Calu3 (cell line): ENCODE measurements at regions not wholly inside any gene's neighbourhood (a gene's known extent, or its start where the extent isn't known, plus 50 kb on each side); places are given as distances from the start of the nearest gene placed in this dataset.

Experiments used
- BruUV-seq: library from RNA; stranded (reverse); fragments of 400-500 nt; replicated peaks from 2 replicates; lab custom pipeline; 2021; lab: Mats Ljungman, UMichigan
- CTCF ChIA-PET: fragments of 300-600 bp; sonication (Branson Sonifier 250); formaldehyde crosslinking; loops from one replicate; lab custom pipeline; 2022; ENCODE audit warnings: antibody characterized with exemption; lab: Charles Lee
- DNase-seq: peaks from one replicate; pipeline ENCODE4 v3.0.0; 2022
- H3K27ac Mint-ChIP-seq: one replicate; pipeline ENCODE4 v1.8.0; 2022; ENCODE audit warnings: mixed read lengths; ENCODE audit not compliant: unreplicated experiment
- H3K27me3 Mint-ChIP-seq: one replicate; pipeline ENCODE4 v1.8.0; 2022; ENCODE audit warnings: mixed read lengths; ENCODE audit not compliant: unreplicated experiment
- H3K36me3 Mint-ChIP-seq: one replicate; pipeline ENCODE4 v1.8.0; 2022; ENCODE audit warnings: mild to moderate bottlenecking, moderate library complexity, mixed read lengths; ENCODE audit not compliant: insufficient read depth, unreplicated experiment
- H3K4me1 Mint-ChIP-seq: one replicate; pipeline ENCODE4 v1.8.0; 2022; ENCODE audit warnings: mild to moderate bottlenecking, low read depth, mixed read lengths; ENCODE audit not compliant: unreplicated experiment
- H3K4me3 Mint-ChIP-seq: one replicate; pipeline ENCODE4 v1.8.0; 2022; ENCODE audit warnings: mild to moderate bottlenecking, low read depth, moderate library complexity, mixed read lengths; ENCODE audit not compliant: unreplicated experiment
- H3K9me3 Mint-ChIP-seq: one replicate; pipeline ENCODE4 v1.8.0; 2022; ENCODE audit warnings: low read depth, mixed read lengths; ENCODE audit not compliant: unreplicated experiment
- intact Hi-C: fragments of 100-400 bp; cut with micrococcal nuclease; formaldehyde crosslinking; loops from one replicate; pipeline ENCODE4 v1.10.0; 2022; ENCODE audit not compliant: unreplicated experiment
- TF ChIP-seq, protein P1 (sequence below): fragments of 200-600 bp; IDR thresholded peaks from one replicate; pipeline ENCODE4 v1.8.0; 2022; ENCODE audit warnings: antibody characterized with exemption; ENCODE audit not compliant: unreplicated experiment

DNA sequence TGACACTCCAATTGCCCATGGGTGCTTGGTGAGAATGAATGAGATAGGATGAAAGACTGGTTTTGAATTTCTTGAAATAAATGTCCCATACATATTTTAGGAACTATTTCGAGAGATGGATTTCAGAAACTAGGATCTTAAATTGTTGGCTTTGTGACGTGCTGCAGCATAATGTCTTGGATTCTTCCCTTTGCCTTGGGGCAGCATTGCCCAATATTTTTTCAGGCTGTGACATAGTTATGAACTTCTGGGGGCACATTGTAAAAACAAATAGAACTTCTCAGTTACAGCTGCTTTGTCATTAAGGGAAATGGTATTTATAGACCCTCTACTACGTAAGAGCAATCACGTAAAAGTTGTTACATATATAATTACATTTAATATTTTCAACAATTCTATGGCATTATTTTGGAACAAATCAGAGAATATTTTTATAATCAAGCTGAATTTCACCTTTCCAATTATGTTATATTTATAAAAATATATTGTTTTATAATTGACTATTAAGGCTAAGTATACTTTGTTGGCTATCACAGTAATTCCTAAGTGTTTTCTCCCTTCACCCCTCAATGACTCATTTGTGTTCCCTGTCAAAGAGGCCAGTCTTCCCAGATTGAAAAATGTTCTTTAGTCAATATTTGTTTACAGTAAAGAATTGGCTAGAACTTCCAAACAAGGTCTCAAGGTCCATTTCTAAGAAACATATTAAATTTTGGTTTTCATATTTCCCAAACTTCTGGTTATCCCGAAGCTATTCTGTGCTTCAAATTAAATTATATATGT is 1388.3 kb upstream of the ACO1 start:
- H3K36me3 Mint-ChIP-seq, result no peaks in the 10 kb centered on the region
- no peak overlapping the region for H3K4me3 Mint-ChIP-seq
- CTCF ChIA-PET, result no interaction called here
- no peaks in the 10 kb centered on the region for H3K4me1 Mint-ChIP-seq
- TF ChIP-seq, protein P1, sequence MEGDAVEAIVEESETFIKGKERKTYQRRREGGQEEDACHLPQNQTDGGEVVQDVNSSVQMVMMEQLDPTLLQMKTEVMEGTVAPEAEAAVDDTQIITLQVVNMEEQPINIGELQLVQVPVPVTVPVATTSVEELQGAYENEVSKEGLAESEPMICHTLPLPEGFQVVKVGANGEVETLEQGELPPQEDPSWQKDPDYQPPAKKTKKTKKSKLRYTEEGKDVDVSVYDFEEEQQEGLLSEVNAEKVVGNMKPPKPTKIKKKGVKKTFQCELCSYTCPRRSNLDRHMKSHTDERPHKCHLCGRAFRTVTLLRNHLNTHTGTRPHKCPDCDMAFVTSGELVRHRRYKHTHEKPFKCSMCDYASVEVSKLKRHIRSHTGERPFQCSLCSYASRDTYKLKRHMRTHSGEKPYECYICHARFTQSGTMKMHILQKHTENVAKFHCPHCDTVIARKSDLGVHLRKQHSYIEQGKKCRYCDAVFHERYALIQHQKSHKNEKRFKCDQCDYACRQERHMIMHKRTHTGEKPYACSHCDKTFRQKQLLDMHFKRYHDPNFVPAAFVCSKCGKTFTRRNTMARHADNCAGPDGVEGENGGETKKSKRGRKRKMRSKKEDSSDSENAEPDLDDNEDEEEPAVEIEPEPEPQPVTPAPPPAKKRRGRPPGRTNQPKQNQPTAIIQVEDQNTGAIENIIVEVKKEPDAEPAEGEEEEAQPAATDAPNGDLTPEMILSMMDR, result no peak
- BruUV-seq, result no TSS peak
- intact Hi-C loops, result loop anchor here (5.0 kb wide), 2 partner anchors 36 to 51 kb away; no protein-coding TSS in a partner anchor
- no peaks in the 10 kb centered on the region for H3K9me3 Mint-ChIP-seq
- no peak overlapping the region for H3K27ac Mint-ChIP-seq
- H3K27me3 Mint-ChIP-seq, result no peaks in the 10 kb centered on the region
- no peak for DNase-seq

DNA sequence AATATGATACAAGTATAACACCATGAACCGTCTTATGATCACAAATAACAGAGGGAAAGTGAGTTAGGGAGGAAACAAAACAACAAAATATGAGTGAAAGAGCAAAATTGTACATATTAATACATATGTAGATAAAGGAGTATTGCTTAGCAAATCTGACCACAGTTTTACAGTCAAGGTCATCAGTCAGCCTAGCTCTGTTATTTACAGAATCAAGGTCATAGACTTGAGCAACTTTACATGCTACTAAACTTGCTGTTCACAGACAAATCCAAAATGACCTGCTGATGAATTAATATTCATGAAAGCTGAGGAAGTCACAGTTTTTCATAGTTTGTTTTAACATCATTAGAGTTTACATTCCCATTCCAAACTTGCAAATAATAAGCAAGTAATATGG is 1387.7 kb upstream of the ACO1 start:
- H3K4me1 Mint-ChIP-seq, result no peaks in the 10 kb centered on the region
- no peaks in the 10 kb centered on the region for H3K36me3 Mint-ChIP-seq
- TF ChIP-seq, protein P1, result no peak
- H3K4me3 Mint-ChIP-seq, result no peak overlapping the region
- BruUV-seq, result no TSS peak
- CTCF ChIA-PET, result no interaction called here
- DNase-seq, result no peak
- H3K27me3 Mint-ChIP-seq, result no peaks in the 10 kb centered on the region
- intact Hi-C loops, result loop anchor here (5.0 kb wide), 2 partner anchors 36 to 51 kb away; no protein-coding TSS in a partner anchor
- no peak overlapping the region for H3K27ac Mint-ChIP-seq
- peaks cover 3% of the 10 kb centered on the region for H3K9me3 Mint-ChIP-seq

DNA sequence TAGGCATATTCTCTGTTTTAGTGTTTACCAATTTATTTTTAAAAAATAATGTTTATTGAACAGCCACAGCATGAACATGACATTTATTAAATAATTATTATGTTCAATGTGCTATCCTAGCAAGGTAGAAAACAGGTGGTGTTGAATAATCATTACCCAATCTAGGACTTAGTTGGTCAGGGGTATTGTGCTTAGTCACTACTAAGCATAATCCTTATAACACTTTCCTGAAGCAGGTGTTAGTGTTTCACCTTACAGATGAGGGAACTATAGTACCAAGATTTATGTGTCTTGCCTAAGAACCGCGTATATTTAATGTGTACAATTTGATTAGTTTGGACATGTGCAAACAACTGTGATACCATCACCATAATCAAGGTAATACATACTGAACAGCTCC is 1387.2 kb upstream of the ACO1 start:
- TF ChIP-seq, protein P1, result no peak
- no peaks in the 10 kb centered on the region for H3K36me3 Mint-ChIP-seq
- no peaks in the 10 kb centered on the region for H3K4me1 Mint-ChIP-seq
- no TSS peak for BruUV-seq
- intact Hi-C loops, result loop anchor here (5.0 kb wide), 2 partner anchors 35 to 50 kb away; no protein-coding TSS in a partner anchor
- no peak for DNase-seq
- no peaks in the 10 kb centered on the region for H3K27me3 Mint-ChIP-seq
- no peak overlapping the region for H3K27ac Mint-ChIP-seq
- no peak overlapping the region for H3K4me3 Mint-ChIP-seq
- H3K9me3 Mint-ChIP-seq, result peaks cover 5% of the 10 kb centered on the region
- CTCF ChIA-PET, result no interaction called here

DNA sequence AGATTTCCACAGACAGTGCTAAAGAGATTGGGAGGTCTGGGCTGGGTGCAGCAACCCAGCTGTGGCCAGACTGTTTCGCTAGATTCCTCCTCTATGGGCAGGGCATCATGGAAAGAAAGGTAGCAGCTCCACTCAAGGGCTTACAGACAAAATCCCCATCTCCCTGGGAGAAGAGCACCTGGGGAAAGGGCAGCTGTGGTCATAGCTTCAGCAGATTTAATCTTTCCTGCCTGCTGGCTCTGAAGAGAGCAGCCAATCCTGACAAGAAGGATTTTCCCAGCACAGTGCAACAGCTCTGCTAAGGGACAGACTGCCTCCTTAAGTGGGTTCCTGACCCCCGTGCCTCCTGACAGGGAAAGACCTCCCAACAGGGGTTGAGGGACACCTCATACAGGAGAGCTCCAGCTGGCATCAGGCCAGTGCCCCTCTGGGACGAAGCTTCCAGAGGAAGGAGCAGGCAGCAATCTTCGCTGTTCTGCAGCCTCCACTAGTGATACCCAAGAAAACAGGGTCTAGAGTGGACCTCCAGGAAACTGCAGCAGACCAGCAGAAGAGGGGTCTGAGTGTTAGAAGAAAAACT is 1379.3 kb upstream of the ACO1 start:
- CTCF ChIA-PET, result no interaction called here
- no peaks in the 10 kb centered on the region for H3K36me3 Mint-ChIP-seq
- intact Hi-C loops, result no loop called here
- peaks cover 14% of the 10 kb centered on the region for H3K9me3 Mint-ChIP-seq
- H3K27me3 Mint-ChIP-seq, result no peaks in the 10 kb centered on the region
- no peak overlapping the region for H3K27ac Mint-ChIP-seq
- no peaks in the 10 kb centered on the region for H3K4me1 Mint-ChIP-seq
- BruUV-seq, result no TSS peak
- TF ChIP-seq, protein P1, result no peak
- no peak for DNase-seq
- H3K4me3 Mint-ChIP-seq, result no peak overlapping the region
